Large intestine (tissue), 3 donors: ENCODE measurements at regions not wholly inside any gene's neighbourhood (a gene's known extent, or its start where the extent isn't known, plus 50 kb on each side); places are given as distances from the start of the nearest gene placed in this dataset.

ENCODE experiments used
- DNase-seq, 2 donors: peaks; one replicate each; pipeline versions ENCODE4 v3.0.0 to v3.0.0-alpha.2; 2013
- H3K27ac ChIP-seq: one replicate; pipeline ENCODE4 v1.5.1; 2013; ENCODE audit warnings: low read length
- H3K27me3 ChIP-seq: 2 replicates; pipeline ENCODE4 v1.6.1; 2013; ENCODE audit warnings: low read length; ENCODE audit not compliant: control insufficient read depth, insufficient read depth
- H3K36me3 ChIP-seq: 2 replicates; pipeline ENCODE4 v1.6.1; 2013; ENCODE audit warnings: low read length; ENCODE audit not compliant: control insufficient read depth, insufficient read depth
- H3K4me1 ChIP-seq: one replicate; pipeline ENCODE4 v1.6.1; 2013; ENCODE audit warnings: low read length; ENCODE audit not compliant: control insufficient read depth, insufficient read depth
- H3K4me3 ChIP-seq: one replicate; pipeline ENCODE4 v1.5.1; 2013; ENCODE audit warnings: low read length
- H3K9me3 ChIP-seq: one replicate; pipeline ENCODE4 v1.6.1; 2013; ENCODE audit warnings: mild to moderate bottlenecking, low read depth, low read length, moderate library complexity; ENCODE audit not compliant: control insufficient read depth
- WGBS: methylation state at CpG from one replicate; pipeline ENCODE4 v1.1.5; 2013; ENCODE audit warnings: low lambda C conversion rate; ENCODE audit not compliant: insufficient coverage; 5-methylcytosine and 5-hydroxymethylcytosine counted together

DNA sequence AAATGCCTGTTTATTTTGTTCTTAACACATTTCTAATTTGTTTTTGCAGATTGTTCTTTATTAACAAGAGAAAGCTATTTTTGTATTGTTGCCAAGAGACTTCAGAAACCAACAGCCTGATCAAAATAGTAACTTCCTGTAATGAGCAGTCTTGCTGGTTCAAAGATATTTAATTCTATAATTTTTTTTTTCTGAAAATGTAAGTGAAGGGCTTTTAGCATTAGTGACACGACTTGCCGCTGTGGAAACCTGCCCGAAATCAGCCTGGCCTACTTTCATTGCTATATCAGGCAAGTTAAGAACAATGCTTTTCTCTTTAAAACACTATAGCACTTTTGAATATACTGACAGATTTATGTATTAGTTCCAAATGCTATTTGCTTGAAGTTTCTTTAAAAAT is 374.3 kb downstream of the EFNB2 start:
- H3K4me1 ChIP-seq: no peaks in the 10 kb centered on the region
- no peak overlapping the region for H3K27ac ChIP-seq
- no peaks in the 10 kb centered on the region for H3K36me3 ChIP-seq
- DNase-seq: no peak
- no peak overlapping the region for H3K4me3 ChIP-seq
- H3K9me3 ChIP-seq: no peaks in the 10 kb centered on the region
- WGBS: 82% methylated on average over 2 of the region's 3 CpGs
- no peaks in the 10 kb centered on the region for H3K27me3 ChIP-seq

DNA sequence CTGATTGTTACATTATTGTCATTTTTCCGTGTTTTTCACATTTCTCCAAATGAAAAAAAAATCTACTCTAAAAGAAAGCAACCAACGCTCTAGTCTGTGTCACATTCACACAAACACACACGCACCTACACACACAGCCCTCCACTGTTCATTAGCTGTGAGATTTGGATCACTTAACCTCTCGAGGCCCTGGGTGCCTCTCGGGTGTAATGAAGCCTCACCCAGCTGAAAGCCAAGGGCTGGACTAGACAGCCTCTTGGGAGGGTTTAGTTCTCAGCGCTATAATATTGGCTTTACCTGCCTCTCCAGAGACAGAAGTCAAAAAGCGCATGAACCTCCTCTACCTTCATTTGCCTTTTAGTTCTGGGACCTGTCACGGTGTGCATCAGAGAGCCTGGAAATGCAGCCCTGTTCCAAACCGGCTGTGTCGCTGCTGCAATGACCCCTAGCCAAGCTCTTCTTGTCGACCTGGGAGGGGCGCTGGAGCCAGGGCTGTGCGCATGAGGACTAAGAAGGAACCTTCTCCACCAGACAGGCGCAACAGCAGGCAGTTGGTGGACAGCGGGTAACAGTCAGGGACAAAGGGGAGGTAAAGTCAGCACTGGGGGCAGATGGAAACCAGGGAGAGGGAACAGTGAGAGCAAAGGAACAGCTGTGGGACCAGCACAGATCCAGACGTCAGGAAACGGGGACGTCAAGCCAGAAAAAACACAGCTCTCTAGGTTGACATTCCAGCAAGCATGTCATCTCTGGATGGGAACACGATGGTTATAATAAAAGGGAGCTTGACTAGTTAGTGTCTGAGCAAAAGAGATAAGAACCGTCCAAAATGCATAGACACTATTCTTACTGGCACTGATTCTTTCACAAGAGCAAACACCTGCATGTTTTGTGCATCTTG is 375.9 kb downstream of the EFNB2 start:
- Histone ChIP-seq H3K9me3 (no peaks in the 10 kb centered on the region), H3K4me1 (no peaks in the 10 kb centered on the region), H3K27ac (no peak overlapping the region), H3K27me3 (no peaks in the 10 kb centered on the region), H3K4me3 (no peak overlapping the region), H3K36me3 (no peaks in the 10 kb centered on the region)
- WGBS: 67% methylated on average over 1 of the region's 20 CpGs
- no peak for DNase-seq

DNA sequence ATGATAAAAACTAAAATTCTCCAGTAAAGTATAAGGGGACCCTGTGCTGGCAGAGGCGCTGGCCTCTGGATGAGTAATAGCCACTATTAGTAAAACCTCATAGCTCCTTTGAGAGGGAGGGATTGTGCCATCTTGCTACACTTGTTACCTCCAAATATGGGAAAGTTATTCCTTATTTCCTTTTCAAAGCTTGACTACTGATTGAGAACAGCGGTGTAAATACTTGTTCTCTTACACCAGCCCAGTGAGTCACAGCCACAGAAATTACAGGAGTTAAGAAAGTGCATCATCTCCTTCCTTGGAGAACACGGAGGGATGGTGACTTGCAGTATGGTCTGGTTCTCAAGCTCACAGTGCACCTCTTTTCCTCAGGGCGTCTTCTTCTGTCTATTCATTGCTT is 379.0 kb downstream of the EFNB2 start:
- WGBS: 83% methylated on average over 1 of the region's 4 CpGs
- H3K27ac ChIP-seq: no peak overlapping the region
- no peak for DNase-seq
- H3K4me1 ChIP-seq: peaks cover under 1% of the 10 kb centered on the region
- H3K36me3 ChIP-seq: no peaks in the 10 kb centered on the region
- H3K27me3 ChIP-seq: no peaks in the 10 kb centered on the region
- H3K4me3 ChIP-seq: no peak overlapping the region
- no peaks in the 10 kb centered on the region for H3K9me3 ChIP-seq

DNA sequence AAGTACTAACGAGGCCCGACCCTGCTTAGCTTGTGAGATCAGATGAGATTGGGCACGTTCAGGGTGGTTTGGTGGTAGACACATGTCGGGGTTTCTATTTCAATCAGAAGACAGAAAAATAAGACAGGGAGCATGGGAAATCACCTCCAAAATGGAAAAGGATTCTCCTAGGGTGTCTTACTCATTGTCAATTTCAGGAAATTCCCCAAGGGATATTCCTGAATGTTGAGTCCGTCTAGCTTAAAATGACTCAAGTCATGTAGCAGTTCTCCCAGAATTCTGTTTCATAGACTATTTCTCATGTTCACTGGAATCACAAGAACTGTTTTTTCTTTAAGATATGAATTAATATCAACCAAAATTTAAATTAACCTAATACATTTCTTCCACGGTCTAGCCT is 380.1 kb downstream of the EFNB2 start:
- no peaks in the 10 kb centered on the region for H3K36me3 ChIP-seq
- no peak overlapping the region for H3K27ac ChIP-seq
- H3K4me3 ChIP-seq: no peak overlapping the region
- no peaks in the 10 kb centered on the region for H3K27me3 ChIP-seq
- no peak for DNase-seq
- H3K9me3 ChIP-seq: no peaks in the 10 kb centered on the region
- WGBS: 100% methylated on average over 3 of the region's 6 CpGs
- H3K4me1 ChIP-seq: peaks cover 3% of the 10 kb centered on the region

DNA sequence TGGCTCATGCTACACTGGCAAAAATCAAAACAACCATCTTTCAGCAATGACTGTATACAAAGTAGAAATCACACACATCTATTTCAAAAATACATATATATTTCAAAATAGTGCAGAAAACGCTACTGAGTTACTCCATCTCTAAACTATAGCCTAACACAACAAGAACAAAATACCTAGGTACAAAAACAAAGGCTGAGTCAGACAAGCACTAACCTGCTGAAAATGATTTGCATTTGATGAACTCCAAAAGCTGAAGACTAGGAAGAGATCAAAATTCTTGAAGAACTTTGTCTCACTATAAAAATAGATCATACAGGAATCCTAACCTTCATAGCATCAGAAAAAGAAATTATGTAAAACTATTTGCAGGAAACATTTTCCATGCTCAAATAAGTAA is 381.6 kb downstream of the EFNB2 start:
- Histone ChIP-seq H3K27ac (no peak overlapping the region), H3K4me1 (peaks cover 3% of the 10 kb centered on the region), H3K27me3 (no peaks in the 10 kb centered on the region), H3K4me3 (no peak overlapping the region), H3K9me3 (no peaks in the 10 kb centered on the region), H3K36me3 (no peaks in the 10 kb centered on the region)
- no peak for DNase-seq
- WGBS: 100% methylated on average over 1 of the region's 1 CpG

DNA sequence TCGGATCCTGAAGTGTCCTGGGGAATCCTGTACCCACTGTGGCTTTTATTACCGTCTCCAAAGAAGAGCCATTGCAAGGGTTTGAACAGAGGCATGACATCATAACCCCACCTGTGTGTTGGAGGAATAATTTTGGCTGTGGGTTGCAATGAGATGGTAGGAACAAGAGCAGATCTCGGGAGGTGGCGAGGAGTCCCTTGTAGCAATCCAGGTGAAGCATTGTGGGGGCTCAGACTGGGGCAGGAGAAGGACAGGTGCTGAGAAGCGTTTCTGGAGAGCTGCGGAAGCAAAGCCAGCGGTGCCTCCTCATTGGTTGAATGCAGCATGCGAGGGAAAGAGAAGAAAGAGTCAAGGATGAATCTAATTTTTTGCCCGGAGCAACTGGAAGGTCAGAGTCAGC is 382.4 kb downstream of the EFNB2 start:
- Histone ChIP-seq H3K27ac (no peak overlapping the region), H3K9me3 (no peaks in the 10 kb centered on the region), H3K36me3 (no peaks in the 10 kb centered on the region), H3K27me3 (no peaks in the 10 kb centered on the region), H3K4me3 (no peak overlapping the region), H3K4me1 (peaks cover 3% of the 10 kb centered on the region)
- no peak for DNase-seq
- 100% methylated on average over 4 of the region's 9 CpGs for WGBS

- Histone ChIP-seq H3K4me3 (no peak overlapping the region), H3K36me3 (no peaks in the 10 kb centered on the region), H3K27ac (no peak overlapping the region), H3K4me1 (peaks cover 3% of the 10 kb centered on the region), H3K27me3 (no peaks in the 10 kb centered on the region), H3K9me3 (no peaks in the 10 kb centered on the region)
- WGBS: 100% methylated on average over 2 of the region's 3 CpGs
- DNase-seq: no peak
These were observed 383.4 kb downstream of the EFNB2 start for GRCh38 chr13:106152047-106152446.

GRCh38 chr13:106151056-106151699 is 384.3 kb downstream of the EFNB2 start:
- H3K27ac ChIP-seq: no peak overlapping the region
- WGBS: 80% methylated on average over 1 of the region's 3 CpGs

GRCh38 chr13:106145997-106146864 is 389.2 kb downstream of the EFNB2 start:
- no peak overlapping the region for H3K27ac ChIP-seq
- WGBS: no CpG with 5 or more reads among the region's 2 CpGs

More at GRCh38 chr13:106151056-106151699, 384.3 kb downstream of the EFNB2 start:
- Histone ChIP-seq H3K36me3 (no peaks in the 10 kb centered on the region), H3K9me3 (no peaks in the 10 kb centered on the region), H3K4me1 (peaks cover 12% of the 10 kb centered on the region), H3K4me3 (no peak overlapping the region), H3K27me3 (no peaks in the 10 kb centered on the region)
- peak; percentile 26 to 49 for DNase-seq

DNA sequence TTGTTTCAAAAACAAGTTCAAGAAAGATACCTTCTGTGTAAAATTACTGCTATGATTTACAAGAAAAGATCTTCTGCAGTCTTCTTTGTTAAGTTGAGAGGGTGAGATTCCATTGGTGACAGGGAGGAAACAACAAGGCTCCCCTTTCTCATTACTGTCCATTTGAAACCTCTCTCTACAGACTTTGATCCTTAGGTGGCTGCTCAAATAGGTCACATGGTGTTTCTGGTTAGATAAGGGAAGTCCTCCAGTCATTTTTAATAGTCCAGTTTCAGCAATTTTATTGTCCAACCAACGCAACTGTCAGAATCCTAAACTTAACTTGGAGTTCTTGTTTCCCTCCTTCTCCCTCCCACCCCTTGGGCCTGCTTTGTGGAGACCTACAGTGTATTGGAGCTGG is 390.4 kb downstream of the EFNB2 start:
- H3K4me3 ChIP-seq: no peak overlapping the region

More at GRCh38 chr13:106145997-106146864, 389.2 kb downstream of the EFNB2 start:
- Histone ChIP-seq H3K27me3 (no peaks in the 10 kb centered on the region), H3K4me3 (no peak overlapping the region), H3K9me3 (no peaks in the 10 kb centered on the region), H3K36me3 (no peaks in the 10 kb centered on the region), H3K4me1 (peaks cover 25% of the 10 kb centered on the region)
- DNase-seq: peak; percentile 31 to 69

More for the DNA sequence above, 390.4 kb downstream of the EFNB2 start:
- Histone ChIP-seq H3K4me1 (peaks cover 25% of the 10 kb centered on the region), H3K27me3 (no peaks in the 10 kb centered on the region), H3K27ac (no peak overlapping the region), H3K36me3 (no peaks in the 10 kb centered on the region), H3K9me3 (no peaks in the 10 kb centered on the region)
- no CpG with 5 or more reads among the region's 1 CpG for WGBS
- peak in 1 of 2 donors; percentile 55 for DNase-seq
